Endothelial cell of umbilical vein (primary cell): ENCODE measurements at regions not wholly inside any gene's neighbourhood (a gene's known extent, or its start where the extent isn't known, plus 50 kb on each side); places are given as distances from the start of the nearest gene placed in this dataset.

Experiments used
- CTCF ChIP-seq, 2 donors: IDR thresholded peaks; 1 replicate in 1 of 2; 2 replicates in 1 of 2; pipeline ENCODE4 v1.5.1; 2011; ENCODE audit warnings: low read length in 2 of 2, mild to moderate bottlenecking in 2 of 2, moderate library complexity in 2 of 2, control low read depth in 1 of 2, inconsistent platforms in 1 of 2, low read depth in 1 of 2; ENCODE audit not compliant: insufficient read depth in 1 of 2; ENCODE audit errors: extremely low read depth in 1 of 2
- JUN ChIP-seq: IDR thresholded peaks from 2 replicates; pipeline ENCODE4 v1.6.1; 2011; ENCODE audit warnings: borderline replicate concordance, low read depth; ENCODE audit not compliant: insufficient read length, insufficient read depth
- MAX ChIP-seq: IDR thresholded peaks from 2 replicates; pipeline ENCODE4 v1.6.1; 2011; ENCODE audit not compliant: insufficient read depth, insufficient read length
- MYC ChIP-seq: IDR thresholded peaks from one replicate; pipeline ENCODE4 v1.6.1; 2011; ENCODE audit warnings: mild to moderate bottlenecking, low read depth, low read length
- POLR2A ChIP-seq: IDR thresholded peaks from 2 replicates; pipeline ENCODE4 v1.6.1; 2012; ENCODE audit warnings: low read depth, mild to moderate bottlenecking, control low read depth, low read length
- POLR2AphosphoS5 ChIP-seq: IDR thresholded peaks from 2 replicates; pipeline ENCODE4 v1.6.1; 2012; ENCODE audit warnings: low read depth, mild to moderate bottlenecking, control low read depth, low read length, moderate library complexity; ENCODE audit not compliant: insufficient read depth

- TF ChIP-seq CTCF (IDR thresholded peaks at IDR 0.05; ENCODE audit: extremely low read depth in 1 of 2, insufficient read depth in 1 of 2, low read depth in 1 of 2, low read length in 2 of 2) (no peak), MYC (no peak), JUN (no peak), POLR2AphosphoS5 (no peak), POLR2A (no peak), MAX (no peak)
Observed at GRCh38 chr17:54455251-54455868, 445.3 kb upstream of the TOM1L1 start.
